ENCODE measurements at regions not wholly inside any gene's neighbourhood (a gene's known extent, or its start where the extent isn't known, plus 50 kb on each side); places are given as distances from the start of the nearest gene placed in this dataset.

DNA sequence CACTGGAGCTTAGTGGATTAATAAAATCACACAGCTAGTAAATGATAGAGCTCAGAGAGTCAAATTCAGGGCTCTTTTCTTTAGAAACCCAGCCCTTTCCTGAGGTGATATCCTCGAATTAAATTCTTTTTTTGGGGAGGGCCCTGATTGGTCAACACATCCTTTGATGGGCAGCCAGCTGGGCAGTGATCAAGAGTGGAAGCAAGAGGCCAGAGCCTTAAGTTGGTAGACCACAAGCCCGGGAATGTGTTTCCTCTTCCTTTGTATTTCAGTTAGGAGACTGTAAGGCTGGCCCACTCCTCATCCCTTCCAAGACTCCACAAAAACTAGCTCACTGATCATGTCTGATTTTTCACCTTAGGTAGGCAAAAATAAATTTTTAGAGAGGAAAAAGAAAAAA, 640.5 kb downstream of the DHX35 start:
- TF ChIP-seq, protein P1, sequence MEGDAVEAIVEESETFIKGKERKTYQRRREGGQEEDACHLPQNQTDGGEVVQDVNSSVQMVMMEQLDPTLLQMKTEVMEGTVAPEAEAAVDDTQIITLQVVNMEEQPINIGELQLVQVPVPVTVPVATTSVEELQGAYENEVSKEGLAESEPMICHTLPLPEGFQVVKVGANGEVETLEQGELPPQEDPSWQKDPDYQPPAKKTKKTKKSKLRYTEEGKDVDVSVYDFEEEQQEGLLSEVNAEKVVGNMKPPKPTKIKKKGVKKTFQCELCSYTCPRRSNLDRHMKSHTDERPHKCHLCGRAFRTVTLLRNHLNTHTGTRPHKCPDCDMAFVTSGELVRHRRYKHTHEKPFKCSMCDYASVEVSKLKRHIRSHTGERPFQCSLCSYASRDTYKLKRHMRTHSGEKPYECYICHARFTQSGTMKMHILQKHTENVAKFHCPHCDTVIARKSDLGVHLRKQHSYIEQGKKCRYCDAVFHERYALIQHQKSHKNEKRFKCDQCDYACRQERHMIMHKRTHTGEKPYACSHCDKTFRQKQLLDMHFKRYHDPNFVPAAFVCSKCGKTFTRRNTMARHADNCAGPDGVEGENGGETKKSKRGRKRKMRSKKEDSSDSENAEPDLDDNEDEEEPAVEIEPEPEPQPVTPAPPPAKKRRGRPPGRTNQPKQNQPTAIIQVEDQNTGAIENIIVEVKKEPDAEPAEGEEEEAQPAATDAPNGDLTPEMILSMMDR (conservative IDR thresholded peaks at IDR 0.05; ENCODE audit: low read depth, low read length), result no peak
- TF ChIP-seq EZH2phosphoT487 (IDR thresholded peaks at IDR 0.05; ENCODE audit: borderline replicate concordance, low read length) (no peak), EZH2 (IDR thresholded peaks at IDR 0.05; ENCODE audit: low read length, unreplicated experiment) (no peak)
